ENCODE measurements at regions not wholly inside any gene's neighbourhood (a gene's known extent, or its start where the extent isn't known, plus 50 kb on each side); places are given as distances from the start of the nearest gene placed in this dataset.

DNA sequence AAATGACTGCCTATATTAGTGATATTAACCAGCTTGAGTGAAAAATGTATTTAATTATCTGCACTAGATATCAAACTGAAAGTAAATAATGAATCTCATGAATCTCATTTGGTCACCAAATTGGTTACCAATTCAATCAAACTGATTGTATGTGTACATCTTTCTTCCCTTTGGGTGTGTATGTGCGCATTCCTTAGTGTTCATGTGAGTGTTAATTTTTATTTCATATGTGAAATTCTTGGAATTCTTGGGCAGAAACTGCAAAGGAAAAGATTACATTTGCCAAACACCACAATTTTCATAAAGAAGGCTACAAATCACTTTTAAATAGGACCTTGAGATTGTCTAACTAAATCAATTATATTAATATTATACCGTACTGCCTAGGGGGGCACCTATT lies 648.4 kb upstream of the MARCKS start:
- TF ChIP-seq, protein P1, sequence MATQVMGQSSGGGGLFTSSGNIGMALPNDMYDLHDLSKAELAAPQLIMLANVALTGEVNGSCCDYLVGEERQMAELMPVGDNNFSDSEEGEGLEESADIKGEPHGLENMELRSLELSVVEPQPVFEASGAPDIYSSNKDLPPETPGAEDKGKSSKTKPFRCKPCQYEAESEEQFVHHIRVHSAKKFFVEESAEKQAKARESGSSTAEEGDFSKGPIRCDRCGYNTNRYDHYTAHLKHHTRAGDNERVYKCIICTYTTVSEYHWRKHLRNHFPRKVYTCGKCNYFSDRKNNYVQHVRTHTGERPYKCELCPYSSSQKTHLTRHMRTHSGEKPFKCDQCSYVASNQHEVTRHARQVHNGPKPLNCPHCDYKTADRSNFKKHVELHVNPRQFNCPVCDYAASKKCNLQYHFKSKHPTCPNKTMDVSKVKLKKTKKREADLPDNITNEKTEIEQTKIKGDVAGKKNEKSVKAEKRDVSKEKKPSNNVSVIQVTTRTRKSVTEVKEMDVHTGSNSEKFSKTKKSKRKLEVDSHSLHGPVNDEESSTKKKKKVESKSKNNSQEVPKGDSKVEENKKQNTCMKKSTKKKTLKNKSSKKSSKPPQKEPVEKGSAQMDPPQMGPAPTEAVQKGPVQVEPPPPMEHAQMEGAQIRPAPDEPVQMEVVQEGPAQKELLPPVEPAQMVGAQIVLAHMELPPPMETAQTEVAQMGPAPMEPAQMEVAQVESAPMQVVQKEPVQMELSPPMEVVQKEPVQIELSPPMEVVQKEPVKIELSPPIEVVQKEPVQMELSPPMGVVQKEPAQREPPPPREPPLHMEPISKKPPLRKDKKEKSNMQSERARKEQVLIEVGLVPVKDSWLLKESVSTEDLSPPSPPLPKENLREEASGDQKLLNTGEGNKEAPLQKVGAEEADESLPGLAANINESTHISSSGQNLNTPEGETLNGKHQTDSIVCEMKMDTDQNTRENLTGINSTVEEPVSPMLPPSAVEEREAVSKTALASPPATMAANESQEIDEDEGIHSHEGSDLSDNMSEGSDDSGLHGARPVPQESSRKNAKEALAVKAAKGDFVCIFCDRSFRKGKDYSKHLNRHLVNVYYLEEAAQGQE (IDR thresholded peaks at IDR 0.05; ENCODE audit: insufficient read depth in 1 of 2, low read depth in 2 of 2, low read length in 2 of 2): no peak
- TF ChIP-seq TAF1 (IDR thresholded peaks at IDR 0.05; ENCODE audit: borderline replicate concordance, insufficient read depth, low read length) (no peak), POLR2AphosphoS5 (IDR thresholded peaks at IDR 0.05; ENCODE audit: low read depth, low read length) (no peak)
